Thymus (tissue), 11 donors: ENCODE measurements at regions not wholly inside any gene's neighbourhood (a gene's known extent, or its start where the extent isn't known, plus 50 kb on each side); places are given as distances from the start of the nearest gene placed in this dataset.
"Not testable (repeated sequence)": the region's sequence is repeated elsewhere in the genome, so short reads cannot be mapped to it uniquely, and the experiment has no call there.

Experiments used
- DNase-seq, 9 donors: peaks; one replicate each; pipeline ENCODE4 v3.0.0-alpha.2; 2013; ENCODE audit warnings: low spot score in 9 of 9, low read depth in 6 of 9, missing footprints in 1 of 9
- H3K27ac ChIP-seq, 2 donors: one replicate each; pipeline ENCODE4 v1.5.1; 2013; ENCODE audit warnings: control low read depth in 1 of 2, low read depth in 1 of 2, low read length in 1 of 2, mild to moderate bottlenecking in 1 of 2, moderate library complexity in 1 of 2
- H3K27me3 ChIP-seq, 2 donors: one replicate each; pipeline ENCODE4 v1.5.1; 2013; ENCODE audit warnings: low read length in 1 of 2; ENCODE audit not compliant: control insufficient read depth in 2 of 2, insufficient read depth in 1 of 2
- H3K36me3 ChIP-seq, 2 donors: one replicate each; pipeline ENCODE4 v1.5.1; 2013; ENCODE audit warnings: low read length in 1 of 2, mild to moderate bottlenecking in 1 of 2, moderate library complexity in 1 of 2; ENCODE audit not compliant: control insufficient read depth in 2 of 2, insufficient read depth in 2 of 2
- H3K4me1 ChIP-seq, 2 donors: one replicate each; pipeline ENCODE4 v1.5.1; 2013; ENCODE audit warnings: low read length in 2 of 2; ENCODE audit not compliant: control insufficient read depth in 2 of 2, insufficient read depth in 2 of 2
- H3K4me3 ChIP-seq, 2 donors: one replicate each; pipeline ENCODE4 v1.5.1; 2013; ENCODE audit warnings: low read length in 2 of 2, control low read depth in 1 of 2, mild to moderate bottlenecking in 1 of 2
- H3K9me3 ChIP-seq, 2 donors: one replicate each; pipeline ENCODE4 v1.5.1; 2013; ENCODE audit warnings: low read length in 1 of 2, mild to moderate bottlenecking in 1 of 2; ENCODE audit not compliant: control insufficient read depth in 2 of 2, insufficient read depth in 1 of 2
- WGBS: extraction: QIAGEN DNeasy Blood & Tissue Kit; methylation state at CpG from one replicate; pipeline ENCODE4 v1.1.7; 2013; 5-methylcytosine and 5-hydroxymethylcytosine counted together
- donor health status: healthy.

- no peak for DNase-seq
- Histone ChIP-seq H3K4me3 (no peak overlapping the region), H3K9me3 (no peaks in the 10 kb centered on the region), H3K4me1 (no peaks in the 10 kb centered on the region), H3K27me3 (no peaks in the 10 kb centered on the region), H3K36me3 (no peaks in the 10 kb centered on the region), H3K27ac (no peak overlapping the region)
- WGBS = 69% methylated on average over 4 of the region's 4 CpGs
Measured at GRCh38 chr7:136495081-136495480, 373.4 kb upstream of the CHRM2 start.

GRCh38 chr7:136492366-136492765 is 376.1 kb upstream of the CHRM2 start:
- DNase-seq = no peak

GRCh38 chr7:136489808-136490207 is 378.6 kb upstream of the CHRM2 start:
- H3K27ac ChIP-seq = no peak overlapping the region
- no peaks in the 10 kb centered on the region for H3K9me3 ChIP-seq
- H3K36me3 ChIP-seq = no peaks in the 10 kb centered on the region
- no peak overlapping the region for H3K4me3 ChIP-seq
- no peak for DNase-seq
- no peaks in the 10 kb centered on the region for H3K4me1 ChIP-seq
- no peaks in the 10 kb centered on the region for H3K27me3 ChIP-seq

More at GRCh38 chr7:136492366-136492765, 376.1 kb upstream of the CHRM2 start:
- Histone ChIP-seq H3K36me3 (no peaks in the 10 kb centered on the region), H3K4me1 (no peaks in the 10 kb centered on the region), H3K4me3 (no peak overlapping the region), H3K9me3 (no peaks in the 10 kb centered on the region), H3K27me3 (no peaks in the 10 kb centered on the region), H3K27ac (no peak overlapping the region)
- WGBS = 89% methylated on average over 4 of the region's 4 CpGs

- Histone ChIP-seq H3K27me3 (no peaks in the 10 kb centered on the region), H3K4me3 (no peak overlapping the region), H3K36me3 (no peaks in the 10 kb centered on the region), H3K4me1 (no peaks in the 10 kb centered on the region), H3K9me3 (no peaks in the 10 kb centered on the region), H3K27ac (no peak overlapping the region)
- no peak for DNase-seq
- 61% methylated on average over 4 of the region's 4 CpGs for WGBS
Measured at GRCh38 chr7:136480901-136481300, 387.6 kb upstream of the CHRM2 start.

- Histone ChIP-seq H3K9me3 (no peaks in the 10 kb centered on the region), H3K4me3 (no peak overlapping the region), H3K36me3 (no peaks in the 10 kb centered on the region), H3K4me1 (no peaks in the 10 kb centered on the region), H3K27me3 (no peaks in the 10 kb centered on the region), H3K27ac (no peak overlapping the region)
- WGBS = 45% methylated on average over 2 of the region's 2 CpGs
- DNase-seq = no peak
Measured at GRCh38 chr7:136479922-136480321, 388.5 kb upstream of the CHRM2 start.

GRCh38 chr7:136470179-136470578 is 398.3 kb upstream of the CHRM2 start:
- Histone ChIP-seq H3K9me3 (no peaks in the 10 kb centered on the region), H3K4me1 (no peaks in the 10 kb centered on the region), H3K27me3 (no peaks in the 10 kb centered on the region), H3K36me3 (no peaks in the 10 kb centered on the region), H3K27ac (no peak overlapping the region), H3K4me3 (no peak overlapping the region)
- no peak for DNase-seq
- WGBS = 88% methylated on average over 1 of the region's 1 CpG

- DNase-seq = no peak
- Histone ChIP-seq H3K4me3 (no peak overlapping the region), H3K27me3 (no peaks in the 10 kb centered on the region), H3K9me3 (no peaks in the 10 kb centered on the region), H3K27ac (no peak overlapping the region), H3K36me3 (no peaks in the 10 kb centered on the region), H3K4me1 (no peaks in the 10 kb centered on the region)
- WGBS = 95% methylated on average over 3 of the region's 3 CpGs
Measured at GRCh38 chr7:136452949-136453348, 415.5 kb upstream of the CHRM2 start.

- no peak overlapping the region for H3K4me3 ChIP-seq
- DNase-seq = no peak
- no peaks in the 10 kb centered on the region for H3K27me3 ChIP-seq
- H3K36me3 ChIP-seq = no peaks in the 10 kb centered on the region
- H3K9me3 ChIP-seq = no peaks in the 10 kb centered on the region
- H3K4me1 ChIP-seq = no peaks in the 10 kb centered on the region
- H3K27ac ChIP-seq = no peak overlapping the region
Measured at GRCh38 chr7:136446751-136447150, 421.7 kb upstream of the CHRM2 start.

GRCh38 chr7:136441835-136442234 is 426.6 kb upstream of the CHRM2 start:
- Histone ChIP-seq H3K27ac (no peak overlapping the region), H3K36me3 (no peaks in the 10 kb centered on the region), H3K4me1 (no peaks in the 10 kb centered on the region), H3K27me3 (no peaks in the 10 kb centered on the region), H3K4me3 (no peak overlapping the region), H3K9me3 (no peaks in the 10 kb centered on the region)
- DNase-seq = no peak
- 92% methylated on average over 3 of the region's 3 CpGs for WGBS

GRCh38 chr7:136431736-136432135 is 436.7 kb upstream of the CHRM2 start:
- not testable (repeated sequence) for H3K27me3 ChIP-seq, H3K36me3 ChIP-seq, H3K9me3 ChIP-seq, H3K4me1 ChIP-seq, DNase-seq, H3K4me3 ChIP-seq, H3K27ac ChIP-seq
- WGBS = 88% methylated on average over 3 of the region's 3 CpGs
